Colonic mucosa (tissue), 4 donors: ENCODE measurements at regions not wholly inside any gene's neighbourhood (a gene's known extent, or its start where the extent isn't known, plus 50 kb on each side); places are given as distances from the start of the nearest gene placed in this dataset.

Source experiments
- DNase-seq: peaks from one replicate; pipeline ENCODE4 v3.0.0-alpha.2; 2020
- H3K27ac ChIP-seq: fragments of 200-600 bp; one replicate; pipeline ENCODE4 v1.8.0; 2021
- H3K27me3 ChIP-seq: fragments of 200-600 bp; one replicate; pipeline ENCODE4 v1.8.0; 2021
- H3K36me3 ChIP-seq: fragments of 200-600 bp; one replicate; pipeline ENCODE4 v1.8.0; 2021
- H3K4me1 ChIP-seq: fragments of 200-600 bp; one replicate; pipeline ENCODE4 v1.8.0; 2021; ENCODE audit warnings: mild to moderate bottlenecking
- H3K4me3 ChIP-seq: fragments of 200-600 bp; one replicate; pipeline ENCODE4 v1.8.0; 2021
- H3K9ac ChIP-seq, 2 donors: one replicate each; pipeline ENCODE4 v1.7.0; 2013; ENCODE audit warnings: control low read depth in 2 of 2, low read depth in 2 of 2, low read length in 2 of 2
- H3K9me3 ChIP-seq: fragments of 200-600 bp; one replicate; pipeline ENCODE4 v1.8.0; 2021
- CTCF ChIP-seq: fragments of 200-600 bp; IDR thresholded peaks from one replicate; pipeline ENCODE4 v1.8.0; 2022; ENCODE audit warnings: antibody characterized with exemption, mild to moderate bottlenecking
- intact Hi-C: fragments of 100-400 bp; cut with DNase I; formaldehyde crosslinking; loops from one replicate; pipeline ENCODE4 v1.14.1; 2022
- donor health status: healthy.
- donor health status: DM: no; HTN: no; CAD: no.
- donor health status: DM: no; HTN: no; CAD: no.

- no peak overlapping the region for H3K9ac ChIP-seq
- no peak for DNase-seq
- H3K4me3 ChIP-seq = no peak overlapping the region
- no peaks in the 10 kb centered on the region for H3K27me3 ChIP-seq
- H3K36me3 ChIP-seq = no peaks in the 10 kb centered on the region
- TF ChIP-seq CTCF = no peak
- H3K9me3 ChIP-seq = no peaks in the 10 kb centered on the region
- H3K4me1 ChIP-seq = no peaks in the 10 kb centered on the region
- H3K27ac ChIP-seq = no peak overlapping the region
- intact Hi-C loops = no loop called here
Observed at GRCh38 chr3:178479446-178479845, 56.8 kb upstream of the KCNMB2 start.

DNA sequence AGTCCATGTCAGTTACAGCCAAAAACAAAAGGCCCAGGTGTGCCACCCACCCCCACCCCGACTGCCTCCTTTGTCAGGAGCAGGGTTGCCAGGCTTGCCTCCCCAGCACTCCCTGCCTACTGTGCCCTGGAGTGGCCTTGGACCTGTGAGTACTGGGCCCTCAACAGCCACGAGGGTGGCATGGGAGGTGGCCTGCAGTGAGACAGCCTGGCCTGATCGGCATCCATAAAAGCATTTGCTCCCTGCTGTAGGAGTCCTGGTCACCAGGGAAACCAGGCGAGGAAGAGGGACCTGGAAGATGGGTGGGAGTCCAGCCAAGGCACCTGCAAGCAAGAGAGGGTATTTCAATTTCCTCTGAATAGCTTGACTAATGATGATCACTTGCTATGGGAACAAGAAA is 56.4 kb upstream of the KCNMB2 start:
- Histone ChIP-seq H3K9ac (no peak overlapping the region), H3K36me3 (no peaks in the 10 kb centered on the region), H3K4me3 (no peak overlapping the region), H3K27ac (no peak overlapping the region), H3K4me1 (no peaks in the 10 kb centered on the region), H3K27me3 (no peaks in the 10 kb centered on the region), H3K9me3 (no peaks in the 10 kb centered on the region)
- no peak for TF ChIP-seq CTCF
- intact Hi-C loops = no loop called here
- DNase-seq = no peak

GRCh38 chr3:178480274-178480673 is 56.0 kb upstream of the KCNMB2 start:
- H3K4me1 ChIP-seq = no peaks in the 10 kb centered on the region
- H3K4me3 ChIP-seq = no peak overlapping the region
- H3K27me3 ChIP-seq = no peaks in the 10 kb centered on the region
- intact Hi-C loops = no loop called here
- H3K9me3 ChIP-seq = no peaks in the 10 kb centered on the region
- no peaks in the 10 kb centered on the region for H3K36me3 ChIP-seq
- no peak overlapping the region for H3K9ac ChIP-seq
- H3K27ac ChIP-seq = no peak overlapping the region
- no peak for DNase-seq
- no peak for TF ChIP-seq CTCF

GRCh38 chr3:178480795-178481194 is 55.4 kb upstream of the KCNMB2 start:
- DNase-seq = no peak
- no peaks in the 10 kb centered on the region for H3K27me3 ChIP-seq
- H3K36me3 ChIP-seq = no peaks in the 10 kb centered on the region
- H3K27ac ChIP-seq = no peak overlapping the region
- no peaks in the 10 kb centered on the region for H3K9me3 ChIP-seq
- H3K9ac ChIP-seq = no peak overlapping the region
- intact Hi-C loops = no loop called here
- H3K4me3 ChIP-seq = no peak overlapping the region
- H3K4me1 ChIP-seq = no peaks in the 10 kb centered on the region
- TF ChIP-seq CTCF = no peak

DNA sequence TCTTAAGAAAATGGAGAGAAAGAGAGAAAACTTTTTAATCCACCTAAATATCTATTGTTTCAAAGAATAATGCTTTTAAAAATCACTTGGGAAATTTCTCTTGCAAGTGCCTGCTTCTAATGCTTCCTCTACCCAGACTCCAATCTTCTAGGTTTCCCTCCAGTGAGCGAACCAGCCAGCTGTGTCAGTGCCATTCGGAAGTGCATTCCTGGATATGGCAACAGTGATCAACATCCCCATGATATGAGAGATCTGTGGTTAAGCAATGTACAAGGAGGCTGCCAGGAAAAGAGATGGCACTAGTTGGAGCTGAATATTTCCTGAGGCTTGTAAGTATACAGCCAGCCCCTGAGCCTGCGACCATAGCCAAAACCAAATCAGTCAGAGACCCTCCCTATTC is 53.3 kb upstream of the KCNMB2 start:
- Histone ChIP-seq H3K9ac (no peak overlapping the region), H3K9me3 (no peaks in the 10 kb centered on the region), H3K4me1 (no peaks in the 10 kb centered on the region), H3K27me3 (no peaks in the 10 kb centered on the region), H3K27ac (no peak overlapping the region), H3K4me3 (no peak overlapping the region), H3K36me3 (no peaks in the 10 kb centered on the region)
- intact Hi-C loops = no loop called here
- no peak for DNase-seq
- no peak for TF ChIP-seq CTCF

DNA sequence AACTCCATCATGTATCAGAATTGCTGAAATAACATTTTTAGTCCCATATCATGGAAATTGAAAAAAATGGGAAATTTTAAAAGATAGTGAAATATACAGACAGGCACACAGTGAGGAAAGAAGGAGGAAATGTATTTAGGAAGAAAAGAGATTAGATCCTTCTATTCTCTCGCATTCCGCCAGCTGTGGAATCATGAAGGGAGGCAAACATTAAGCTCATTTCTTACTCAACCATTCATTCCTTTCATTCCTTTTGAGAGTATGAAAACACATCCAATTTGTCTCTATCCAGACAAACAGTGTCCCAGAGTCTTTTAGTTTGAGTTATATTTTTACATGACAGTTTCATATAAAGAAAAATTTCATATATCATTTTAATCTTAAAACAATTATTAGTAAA is 52.5 kb upstream of the KCNMB2 start:
- no peak for DNase-seq
- TF ChIP-seq CTCF = no peak
- H3K36me3 ChIP-seq = no peaks in the 10 kb centered on the region
- H3K27ac ChIP-seq = no peak overlapping the region
- no peaks in the 10 kb centered on the region for H3K27me3 ChIP-seq
- H3K4me1 ChIP-seq = no peaks in the 10 kb centered on the region
- intact Hi-C loops = no loop called here
- H3K9ac ChIP-seq = no peak overlapping the region
- H3K4me3 ChIP-seq = no peak overlapping the region
- no peaks in the 10 kb centered on the region for H3K9me3 ChIP-seq
